ENCODE measurements at regions not wholly inside any gene's neighbourhood (a gene's known extent, or its start where the extent isn't known, plus 50 kb on each side); places are given as distances from the start of the nearest gene placed in this dataset.

- Histone ChIP-seq H3K4me3 (no peak overlapping the region), H3K27me3 (ENCODE audit: control insufficient read depth in 3 of 3, insufficient read depth in 3 of 3, low read length in 2 of 3) (peaks cover 0 to 3% (median 3%) of the 10 kb centered on the region in 3 donors), H3K4me1 (ENCODE audit: control insufficient read depth in 5 of 5, insufficient read depth in 5 of 5, low read length in 5 of 5) (no peaks in the 10 kb centered on the region), H3K9me3 (ENCODE audit: control insufficient read depth in 4 of 4, insufficient read depth in 3 of 4, low read length in 3 of 4) (no peaks in the 10 kb centered on the region), H3K27ac (ENCODE audit: low read depth in 1 of 2, low read length in 1 of 2) (no peak overlapping the region), H3K36me3 (ENCODE audit: control insufficient read depth in 4 of 4, insufficient read depth in 4 of 4, low read length in 4 of 4) (no peaks in the 10 kb centered on the region), H3K9ac (ENCODE audit: insufficient read depth in 1 of 2, low read length in 2 of 2) (no peak overlapping the region)
- ATAC-seq (ENCODE audit: insufficient read depth, low FRiP score), result no peak
- TF ChIP-seq, protein P1, sequence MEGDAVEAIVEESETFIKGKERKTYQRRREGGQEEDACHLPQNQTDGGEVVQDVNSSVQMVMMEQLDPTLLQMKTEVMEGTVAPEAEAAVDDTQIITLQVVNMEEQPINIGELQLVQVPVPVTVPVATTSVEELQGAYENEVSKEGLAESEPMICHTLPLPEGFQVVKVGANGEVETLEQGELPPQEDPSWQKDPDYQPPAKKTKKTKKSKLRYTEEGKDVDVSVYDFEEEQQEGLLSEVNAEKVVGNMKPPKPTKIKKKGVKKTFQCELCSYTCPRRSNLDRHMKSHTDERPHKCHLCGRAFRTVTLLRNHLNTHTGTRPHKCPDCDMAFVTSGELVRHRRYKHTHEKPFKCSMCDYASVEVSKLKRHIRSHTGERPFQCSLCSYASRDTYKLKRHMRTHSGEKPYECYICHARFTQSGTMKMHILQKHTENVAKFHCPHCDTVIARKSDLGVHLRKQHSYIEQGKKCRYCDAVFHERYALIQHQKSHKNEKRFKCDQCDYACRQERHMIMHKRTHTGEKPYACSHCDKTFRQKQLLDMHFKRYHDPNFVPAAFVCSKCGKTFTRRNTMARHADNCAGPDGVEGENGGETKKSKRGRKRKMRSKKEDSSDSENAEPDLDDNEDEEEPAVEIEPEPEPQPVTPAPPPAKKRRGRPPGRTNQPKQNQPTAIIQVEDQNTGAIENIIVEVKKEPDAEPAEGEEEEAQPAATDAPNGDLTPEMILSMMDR (IDR thresholded peaks at IDR 0.05; ENCODE audit: control extremely low read depth, extremely low read depth), result no peak
- 64% methylated on average over 5 of the region's 5 CpGs for WGBS, 2 donors
- DNase-seq, result no peak
Measured at GRCh38 chrX:69297506-69297905, 132.3 kb upstream of the PJA1 start.

DNA sequence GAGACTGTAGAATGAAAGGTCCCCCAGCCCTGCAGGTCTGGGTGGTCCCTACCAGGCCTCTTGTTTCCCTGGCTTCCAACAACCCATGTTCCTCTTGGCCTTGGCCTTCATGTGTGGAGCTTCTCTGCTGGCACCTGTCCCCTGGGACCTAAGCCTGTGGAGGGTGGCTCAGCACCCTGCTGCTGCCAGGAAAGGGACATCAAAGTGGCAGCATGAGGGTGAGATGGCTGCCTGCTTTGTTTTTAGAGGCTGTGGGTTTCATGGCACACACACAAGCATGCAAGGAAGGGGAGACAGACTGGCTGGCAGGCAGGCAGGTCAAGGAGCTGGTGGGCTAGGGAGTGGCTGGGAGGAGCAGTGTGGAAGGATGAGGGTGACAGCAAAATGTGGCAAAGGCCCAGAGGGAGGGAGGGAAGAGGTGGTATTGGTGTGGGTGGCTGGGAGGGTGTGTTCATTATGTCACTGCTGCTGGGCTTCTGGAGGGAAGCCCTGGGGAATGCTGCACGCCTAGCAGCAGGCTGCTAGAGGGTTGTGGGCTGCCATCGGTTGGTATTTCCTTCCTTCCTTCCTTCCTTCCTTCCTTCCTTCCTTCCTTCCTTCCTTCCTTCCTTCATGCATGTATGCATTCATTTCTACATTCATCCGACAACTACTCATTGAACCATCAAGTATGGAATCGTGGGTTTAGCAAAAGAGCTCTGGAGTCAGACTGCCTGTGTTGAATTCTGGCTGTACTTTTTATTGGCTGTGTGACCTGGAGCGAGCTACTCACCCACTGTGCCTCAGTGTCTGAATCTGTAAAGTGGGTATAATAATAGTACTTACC is 128.7 kb upstream of the PJA1 start:
- Histone ChIP-seq H3K9ac (ENCODE audit: insufficient read depth in 1 of 2, low read length in 2 of 2) (no peak overlapping the region), H3K27ac (ENCODE audit: low read depth in 1 of 2, low read length in 1 of 2) (no peak overlapping the region), H3K36me3 (ENCODE audit: control insufficient read depth in 4 of 4, insufficient read depth in 4 of 4, low read length in 4 of 4) (no peaks in the 10 kb centered on the region), H3K4me1 (ENCODE audit: control insufficient read depth in 5 of 5, insufficient read depth in 5 of 5, low read length in 5 of 5) (peaks cover 0 to 9% (median 0%) of the 10 kb centered on the region in 5 donors), H3K4me3 (no peak overlapping the region), H3K27me3 (ENCODE audit: control insufficient read depth in 3 of 3, insufficient read depth in 3 of 3, low read length in 2 of 3) (no peaks in the 10 kb centered on the region), H3K9me3 (ENCODE audit: control insufficient read depth in 4 of 4, insufficient read depth in 3 of 4, low read length in 3 of 4) (no peaks in the 10 kb centered on the region)
- no peak for DNase-seq
- 58 to 89% methylated on average over 3 to 5 of the region's 5 CpGs for WGBS, 2 donors
- no peak for ATAC-seq (ENCODE audit: insufficient read depth, low FRiP score)
- TF ChIP-seq, protein P1 (IDR thresholded peaks at IDR 0.05; ENCODE audit: control extremely low read depth, extremely low read depth), result no peak

GRCh38 chrX:69291116-69291515 is 125.9 kb upstream of the PJA1 start:
- Histone ChIP-seq H3K9ac (ENCODE audit: insufficient read depth in 1 of 2, low read length in 2 of 2) (no peak overlapping the region), H3K36me3 (ENCODE audit: control insufficient read depth in 4 of 4, insufficient read depth in 4 of 4, low read length in 4 of 4) (no peaks in the 10 kb centered on the region), H3K4me1 (ENCODE audit: control insufficient read depth in 5 of 5, insufficient read depth in 5 of 5, low read length in 5 of 5) (peaks cover 0 to 17% (median 4%) of the 10 kb centered on the region in 5 donors), H3K4me3 (no peak overlapping the region), H3K9me3 (ENCODE audit: control insufficient read depth in 4 of 4, insufficient read depth in 3 of 4, low read length in 3 of 4) (no peaks in the 10 kb centered on the region), H3K27ac (ENCODE audit: low read depth in 1 of 2, low read length in 1 of 2) (no peak overlapping the region), H3K27me3 (ENCODE audit: control insufficient read depth in 3 of 3, insufficient read depth in 3 of 3, low read length in 2 of 3) (peaks cover 0 to 4% (median 4%) of the 10 kb centered on the region in 3 donors)
- DNase-seq, result no peak
- WGBS, 2 donors, result 45 to 52% methylated on average over 4 of the region's 4 CpGs
- ATAC-seq (ENCODE audit: insufficient read depth, low FRiP score), result no peak
- TF ChIP-seq, protein P1 (IDR thresholded peaks at IDR 0.05; ENCODE audit: control extremely low read depth, extremely low read depth), result no peak

Measured in lung (tissue), 11 donors.